ENCODE measurements at regions not wholly inside any gene's neighbourhood (a gene's known extent, or its start where the extent isn't known, plus 50 kb on each side); places are given as distances from the start of the nearest gene placed in this dataset.
"Not testable (repeated sequence)": the region's sequence is repeated elsewhere in the genome, so short reads cannot be mapped to it uniquely, and the experiment has no call there.

- DNase-seq (ENCODE audit: low spot score); H3K9me3 Mint-ChIP-seq; intact Hi-C loops (cut with micrococcal nuclease); H3K27ac Mint-ChIP-seq; H3K4me1 Mint-ChIP-seq (ENCODE audit: low read depth); H3K4me3 Mint-ChIP-seq (ENCODE audit: low read depth); H3K27me3 Mint-ChIP-seq (ENCODE audit: low read depth); H3K36me3 Mint-ChIP-seq (ENCODE audit: low read depth): not testable (repeated sequence)
Measured at GRCh38 chr4:3904264-3904955, 138.2 kb downstream of the ADRA2C start.

- intact Hi-C loops (cut with micrococcal nuclease); H3K27ac Mint-ChIP-seq; DNase-seq (ENCODE audit: low spot score); H3K27me3 Mint-ChIP-seq (ENCODE audit: low read depth); H3K36me3 Mint-ChIP-seq (ENCODE audit: low read depth); H3K4me1 Mint-ChIP-seq (ENCODE audit: low read depth); H3K4me3 Mint-ChIP-seq (ENCODE audit: low read depth): not testable (repeated sequence)
- H3K9me3 Mint-ChIP-seq = peaks cover 13% of the 10 kb centered on the region
Measured at GRCh38 chr4:3909616-3910015, 143.4 kb downstream of the ADRA2C start.

- H3K27ac Mint-ChIP-seq; H3K4me1 Mint-ChIP-seq (ENCODE audit: low read depth); intact Hi-C loops (cut with micrococcal nuclease); DNase-seq (ENCODE audit: low spot score); H3K4me3 Mint-ChIP-seq (ENCODE audit: low read depth); H3K36me3 Mint-ChIP-seq (ENCODE audit: low read depth); H3K27me3 Mint-ChIP-seq (ENCODE audit: low read depth): not testable (repeated sequence)
- H3K9me3 Mint-ChIP-seq = peaks cover 13% of the 10 kb centered on the region
Measured at GRCh38 chr4:3910161-3910950, 144.2 kb downstream of the ADRA2C start.

- Mint-ChIP-seq H3K27ac (no peak overlapping the region), H3K9me3 (peaks cover 13% of the 10 kb centered on the region), H3K4me1 (ENCODE audit: low read depth) (peaks cover 2% of the 10 kb centered on the region), H3K27me3 (ENCODE audit: low read depth) (no peaks in the 10 kb centered on the region), H3K36me3 (ENCODE audit: low read depth) (no peaks in the 10 kb centered on the region), H3K4me3 (ENCODE audit: low read depth) (no peak overlapping the region)
- DNase-seq (ENCODE audit: low spot score) = no peak
- intact Hi-C loops (cut with micrococcal nuclease) = no loop called here
Measured at GRCh38 chr4:3911252-3911856, 145.2 kb downstream of the ADRA2C start.

GRCh38 chr4:3914511-3914910 lies 148.3 kb downstream of the ADRA2C start:
- H3K27me3 Mint-ChIP-seq (ENCODE audit: low read depth); intact Hi-C loops (cut with micrococcal nuclease); H3K4me3 Mint-ChIP-seq (ENCODE audit: low read depth); H3K36me3 Mint-ChIP-seq (ENCODE audit: low read depth); DNase-seq (ENCODE audit: low spot score); H3K27ac Mint-ChIP-seq; H3K4me1 Mint-ChIP-seq (ENCODE audit: low read depth): not testable (repeated sequence)
- peaks cover 13% of the 10 kb centered on the region for H3K9me3 Mint-ChIP-seq

GRCh38 chr4:3919509-3919908 lies 153.3 kb downstream of the ADRA2C start:
- H3K4me3 Mint-ChIP-seq (ENCODE audit: low read depth); DNase-seq (ENCODE audit: low spot score); H3K9me3 Mint-ChIP-seq; H3K27ac Mint-ChIP-seq; H3K36me3 Mint-ChIP-seq (ENCODE audit: low read depth); intact Hi-C loops (cut with micrococcal nuclease); H3K27me3 Mint-ChIP-seq (ENCODE audit: low read depth); H3K4me1 Mint-ChIP-seq (ENCODE audit: low read depth): not testable (repeated sequence)

- H3K36me3 Mint-ChIP-seq (ENCODE audit: low read depth); H3K27ac Mint-ChIP-seq; intact Hi-C loops (cut with micrococcal nuclease); DNase-seq (ENCODE audit: low spot score); H3K27me3 Mint-ChIP-seq (ENCODE audit: low read depth); H3K4me1 Mint-ChIP-seq (ENCODE audit: low read depth); H3K9me3 Mint-ChIP-seq; H3K4me3 Mint-ChIP-seq (ENCODE audit: low read depth): not testable (repeated sequence)
Measured at GRCh38 chr4:3921902-3922301, 155.7 kb downstream of the ADRA2C start.

GRCh38 chr4:3925841-3926240 lies 159.7 kb downstream of the ADRA2C start:
- H3K9me3 Mint-ChIP-seq; intact Hi-C loops (cut with micrococcal nuclease); H3K4me3 Mint-ChIP-seq (ENCODE audit: low read depth); DNase-seq (ENCODE audit: low spot score); H3K36me3 Mint-ChIP-seq (ENCODE audit: low read depth); H3K4me1 Mint-ChIP-seq (ENCODE audit: low read depth); H3K27ac Mint-ChIP-seq: not testable (repeated sequence)
- H3K27me3 Mint-ChIP-seq (ENCODE audit: low read depth) = peaks cover 16% of the 10 kb centered on the region

GRCh38 chr4:3926271-3926670 lies 160.1 kb downstream of the ADRA2C start:
- peaks cover 16% of the 10 kb centered on the region for H3K27me3 Mint-ChIP-seq (ENCODE audit: low read depth)
- H3K27ac Mint-ChIP-seq; H3K36me3 Mint-ChIP-seq (ENCODE audit: low read depth); intact Hi-C loops (cut with micrococcal nuclease); H3K4me1 Mint-ChIP-seq (ENCODE audit: low read depth); DNase-seq (ENCODE audit: low spot score); H3K4me3 Mint-ChIP-seq (ENCODE audit: low read depth); H3K9me3 Mint-ChIP-seq: not testable (repeated sequence)

GRCh38 chr4:3926969-3927755 lies 161.0 kb downstream of the ADRA2C start:
- H3K9me3 Mint-ChIP-seq; H3K4me3 Mint-ChIP-seq (ENCODE audit: low read depth); H3K4me1 Mint-ChIP-seq (ENCODE audit: low read depth); H3K27ac Mint-ChIP-seq; intact Hi-C loops (cut with micrococcal nuclease); DNase-seq (ENCODE audit: low spot score); H3K36me3 Mint-ChIP-seq (ENCODE audit: low read depth): not testable (repeated sequence)
- peaks cover 16% of the 10 kb centered on the region for H3K27me3 Mint-ChIP-seq (ENCODE audit: low read depth)

- intact Hi-C loops (cut with micrococcal nuclease); H3K4me3 Mint-ChIP-seq (ENCODE audit: low read depth); H3K4me1 Mint-ChIP-seq (ENCODE audit: low read depth); H3K9me3 Mint-ChIP-seq; H3K36me3 Mint-ChIP-seq (ENCODE audit: low read depth); H3K27ac Mint-ChIP-seq; DNase-seq (ENCODE audit: low spot score): not testable (repeated sequence)
- H3K27me3 Mint-ChIP-seq (ENCODE audit: low read depth) = peaks cover 16% of the 10 kb centered on the region
Measured at GRCh38 chr4:3929431-3929830, 163.2 kb downstream of the ADRA2C start.

GRCh38 chr4:3932734-3933133 lies 166.5 kb downstream of the ADRA2C start:
- H3K4me3 Mint-ChIP-seq (ENCODE audit: low read depth); H3K36me3 Mint-ChIP-seq (ENCODE audit: low read depth); DNase-seq (ENCODE audit: low spot score); H3K27ac Mint-ChIP-seq; H3K9me3 Mint-ChIP-seq; H3K4me1 Mint-ChIP-seq (ENCODE audit: low read depth); intact Hi-C loops (cut with micrococcal nuclease): not testable (repeated sequence)
- H3K27me3 Mint-ChIP-seq (ENCODE audit: low read depth) = peaks cover 13% of the 10 kb centered on the region
